Gastroesophageal sphincter (tissue), 4 donors: ENCODE measurements at regions not wholly inside any gene's neighbourhood (a gene's known extent, or its start where the extent isn't known, plus 50 kb on each side); places are given as distances from the start of the nearest gene placed in this dataset.
A peak's percentile ranks its signal among the peaks of the same experiment; 100 is the strongest.

Experiments used
- ATAC-seq: fragments of 150-250 bp; one replicate; pipeline ENCODE4 v1.9.1; 2016; ENCODE audit warnings: mild to moderate bottlenecking, moderate library complexity
- H3K27ac ChIP-seq, 4 donors: fragments of 200-600 bp; sonication (generic) in 3 of 4; 1 replicate in 3 of 4; 2 replicates in 1 of 4; pipeline ENCODE4 v1.5.1; 2016 to 2019
- H3K27me3 ChIP-seq: fragments of 200-600 bp; sonication (generic); one replicate; pipeline ENCODE4 v1.5.1; 2019
- H3K36me3 ChIP-seq, 2 donors: fragments of 200-600 bp; sonication (generic); one replicate each; pipeline ENCODE4 v1.5.1; 2019; ENCODE audit warnings: control low read depth in 1 of 2
- H3K4me1 ChIP-seq, 3 donors: fragments of 200-600 bp; sonication (generic); 1 replicate in 2 of 3; 2 replicates in 1 of 3; pipeline ENCODE4 v1.5.1; 2016 to 2019; ENCODE audit warnings: control low read depth in 2 of 3
- H3K4me3 ChIP-seq, 2 donors: fragments of 200-600 bp; sonication (generic); one replicate each; pipeline ENCODE4 v1.5.1; 2019; ENCODE audit warnings: mild to moderate bottlenecking in 1 of 2, moderate library complexity in 1 of 2
- H3K9me3 ChIP-seq, 3 donors: fragments of 200-600 bp; sonication (generic); one replicate each; pipeline ENCODE4 v1.5.1; 2017 to 2019; ENCODE audit warnings: control low read depth in 2 of 3
- EP300 ChIP-seq: sonication (generic); formaldehyde crosslinking; IDR thresholded peaks from one replicate; pipeline ENCODE4 v1.6.1; 2017; ENCODE audit warnings: antibody characterized with exemption, mild to moderate bottlenecking
- POLR2A ChIP-seq, 2 donors: fragments of 450-650 bp; IDR thresholded peaks; one replicate each; pipeline ENCODE4 v1.6.1; 2017; ENCODE audit warnings: antibody characterized with exemption in 2 of 2, mild to moderate bottlenecking in 2 of 2, moderate library complexity in 1 of 2
- POLR2AphosphoS5 ChIP-seq: sonication (generic); formaldehyde crosslinking; IDR thresholded peaks from one replicate; pipeline ENCODE4 v1.6.1; 2017; ENCODE audit warnings: antibody characterized with exemption
- WGBS, 2 donors: methylation state at CpG; one replicate each; pipeline ENCODE4 v1.1.5; 2018; ENCODE audit warnings: low coverage in 1 of 2; 5-methylcytosine and 5-hydroxymethylcytosine counted together
- TF ChIP-seq, protein P1 (sequence below), 4 experiments: fragments of 200-600 bp in 2 of 4; fragments of 450-650 bp in 2 of 4; sonication (generic) in 1 of 4; IDR thresholded peaks; one replicate each; pipeline ENCODE4 v1.5.1; 2017 to 2019; ENCODE audit warnings: antibody characterized with exemption in 4 of 4, mild to moderate bottlenecking in 2 of 4, moderate library complexity in 2 of 4

DNA sequence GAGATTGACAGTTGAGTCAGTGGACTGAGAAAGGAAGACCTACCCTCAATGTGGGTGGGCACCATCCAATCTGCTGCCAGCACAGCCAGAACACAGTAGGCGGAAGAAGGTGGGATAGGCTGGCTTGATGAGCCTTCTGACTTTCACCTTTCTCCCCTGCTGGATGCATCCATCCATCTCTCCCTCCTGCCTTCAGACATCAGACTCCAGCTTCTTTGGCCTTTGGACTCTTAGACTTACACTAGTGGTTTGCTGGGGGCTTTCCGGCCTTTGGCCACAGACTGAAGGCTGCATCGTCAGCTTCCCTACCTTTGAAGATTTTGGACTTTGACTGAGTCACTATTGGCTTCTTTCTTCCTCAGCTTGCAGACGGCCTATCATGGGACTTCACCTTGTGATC is 456.5 kb upstream of the MIS18BP1 start:
- Histone ChIP-seq H3K27me3 (no peaks in the 10 kb centered on the region), H3K36me3 (no peaks in the 10 kb centered on the region), H3K4me1 (peaks cover 0 to 7% (median 0%) of the 10 kb centered on the region in 3 donors), H3K4me3 (no peak overlapping the region), H3K27ac (no peak overlapping the region), H3K9me3 (no peaks in the 10 kb centered on the region)
- ATAC-seq: no peak
- TF ChIP-seq EP300 (no peak), POLR2AphosphoS5 (no peak), POLR2A (IDR thresholded peaks at IDR 0.05) (no peak)
- TF ChIP-seq, protein P1, sequence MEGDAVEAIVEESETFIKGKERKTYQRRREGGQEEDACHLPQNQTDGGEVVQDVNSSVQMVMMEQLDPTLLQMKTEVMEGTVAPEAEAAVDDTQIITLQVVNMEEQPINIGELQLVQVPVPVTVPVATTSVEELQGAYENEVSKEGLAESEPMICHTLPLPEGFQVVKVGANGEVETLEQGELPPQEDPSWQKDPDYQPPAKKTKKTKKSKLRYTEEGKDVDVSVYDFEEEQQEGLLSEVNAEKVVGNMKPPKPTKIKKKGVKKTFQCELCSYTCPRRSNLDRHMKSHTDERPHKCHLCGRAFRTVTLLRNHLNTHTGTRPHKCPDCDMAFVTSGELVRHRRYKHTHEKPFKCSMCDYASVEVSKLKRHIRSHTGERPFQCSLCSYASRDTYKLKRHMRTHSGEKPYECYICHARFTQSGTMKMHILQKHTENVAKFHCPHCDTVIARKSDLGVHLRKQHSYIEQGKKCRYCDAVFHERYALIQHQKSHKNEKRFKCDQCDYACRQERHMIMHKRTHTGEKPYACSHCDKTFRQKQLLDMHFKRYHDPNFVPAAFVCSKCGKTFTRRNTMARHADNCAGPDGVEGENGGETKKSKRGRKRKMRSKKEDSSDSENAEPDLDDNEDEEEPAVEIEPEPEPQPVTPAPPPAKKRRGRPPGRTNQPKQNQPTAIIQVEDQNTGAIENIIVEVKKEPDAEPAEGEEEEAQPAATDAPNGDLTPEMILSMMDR (IDR thresholded peaks at IDR 0.05): no peak
- 81 to 87% methylated on average over 2 to 3 of the region's 4 CpGs for WGBS, 2 donors

DNA sequence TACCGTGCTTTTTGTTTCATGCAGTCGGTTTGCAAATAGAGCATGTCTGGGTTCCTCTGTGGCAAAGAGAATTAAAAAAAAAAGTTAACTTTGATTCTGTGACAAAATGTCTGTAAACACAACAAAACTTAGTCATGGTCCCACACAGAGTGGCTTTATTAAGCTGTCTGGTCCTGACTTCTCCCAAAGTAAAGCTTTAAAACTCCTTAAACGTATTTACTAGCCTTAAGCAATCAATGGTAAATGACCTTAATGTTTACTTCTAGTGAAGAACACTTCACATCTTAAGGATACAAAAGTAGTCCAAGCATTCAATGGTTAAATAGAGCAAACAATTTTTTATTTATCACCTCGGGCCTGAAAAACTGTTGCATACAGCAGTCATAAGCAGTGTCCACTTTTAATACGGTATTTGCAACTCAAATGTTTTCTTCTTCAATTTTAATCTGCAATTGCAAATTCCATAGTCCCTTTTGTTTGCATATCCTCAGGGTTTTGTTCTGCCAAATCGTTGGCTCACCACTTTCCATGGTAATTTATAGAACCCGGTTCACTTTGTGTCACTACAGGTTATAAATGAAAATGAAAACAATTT is 453.0 kb upstream of the MIS18BP1 start:
- no peak for ATAC-seq

DNA sequence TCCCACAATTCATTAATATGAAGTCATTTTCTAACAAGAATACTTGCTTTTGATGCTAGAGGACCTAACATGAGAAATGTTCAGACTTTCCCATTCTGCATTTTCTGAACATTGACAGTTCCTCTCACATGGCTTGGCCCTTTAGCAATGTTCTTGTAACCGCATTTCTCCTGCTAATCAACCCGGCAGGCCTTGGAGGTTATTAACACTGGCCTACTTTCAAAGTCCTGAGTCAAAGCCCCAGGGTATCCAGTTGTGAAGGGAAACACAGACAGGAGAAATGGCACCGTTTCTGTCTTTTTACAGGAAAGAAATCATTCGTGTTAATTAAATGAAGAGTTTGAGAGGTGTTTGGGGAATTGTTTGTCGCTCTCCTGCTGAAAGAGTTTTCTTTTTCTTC is 446.5 kb upstream of the MIS18BP1 start:
- Histone ChIP-seq H3K4me1 (peaks cover 0 to 23% (median 4%) of the 10 kb centered on the region in 3 donors), H3K9me3 (no peaks in the 10 kb centered on the region), H3K27me3 (no peaks in the 10 kb centered on the region), H3K4me3 (no peak overlapping the region), H3K36me3 (no peaks in the 10 kb centered on the region), H3K27ac (no peak overlapping the region)
- WGBS, 2 donors: 40 to 48% methylated on average over 5 of the region's 5 CpGs
- no peak for ATAC-seq
- no peak for TF ChIP-seq EP300
- no peak for TF ChIP-seq POLR2AphosphoS5
- TF ChIP-seq, protein P1 (IDR thresholded peaks at IDR 0.05): no peak
- no peak for TF ChIP-seq POLR2A (IDR thresholded peaks at IDR 0.05)

More for the DNA sequence above, 453.0 kb upstream of the MIS18BP1 start:
- Histone ChIP-seq H3K9me3 (no peaks in the 10 kb centered on the region), H3K27ac (no peak overlapping the region), H3K4me1 (peaks cover 0 to 7% (median 0%) of the 10 kb centered on the region in 3 donors), H3K4me3 (no peak overlapping the region), H3K36me3 (no peaks in the 10 kb centered on the region), H3K27me3 (no peaks in the 10 kb centered on the region)
- 51 to 54% methylated on average over 7 of the region's 7 CpGs for WGBS, 2 donors
- TF ChIP-seq EP300 (no peak), POLR2AphosphoS5 (no peak), POLR2A (IDR thresholded peaks at IDR 0.05) (no peak)
- TF ChIP-seq, protein P1 (IDR thresholded peaks at IDR 0.05): no peak

DNA sequence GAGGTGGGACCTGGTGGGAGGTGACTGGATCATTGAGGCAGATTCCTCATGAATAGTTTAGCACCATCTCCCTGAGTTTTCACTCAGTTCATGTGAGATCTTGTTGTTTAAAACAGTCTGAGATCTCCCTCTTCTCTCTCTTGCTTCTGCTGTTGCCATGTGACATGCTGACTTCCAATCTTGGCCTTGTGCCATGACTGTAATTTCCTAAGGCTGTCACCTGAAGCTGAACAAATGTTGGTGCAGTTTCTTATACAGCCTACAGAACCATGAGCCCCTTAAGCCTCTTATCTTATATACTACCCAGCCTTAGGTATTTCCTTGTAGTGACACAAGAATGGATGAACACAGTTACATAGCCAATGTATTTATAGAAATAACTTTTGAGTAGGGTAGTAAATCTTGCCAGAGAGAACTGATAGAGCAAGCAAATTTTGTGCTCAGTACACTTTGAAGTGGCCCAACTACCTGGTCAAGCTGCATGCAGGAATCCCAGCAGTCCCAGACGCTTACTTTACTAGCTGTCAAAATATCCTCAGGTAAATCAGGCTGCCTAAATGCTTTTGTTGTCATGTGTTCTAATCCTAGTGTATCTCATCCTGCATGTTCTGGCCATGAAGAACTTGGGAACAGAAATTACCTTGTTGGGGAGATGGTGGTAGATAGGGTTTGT is 445.6 kb upstream of the MIS18BP1 start:
- TF ChIP-seq POLR2A (IDR thresholded peaks at IDR 0.05): no peak
- TF ChIP-seq, protein P1 (IDR thresholded peaks at IDR 0.05): no peak
- no peak for TF ChIP-seq EP300
- no peak for TF ChIP-seq POLR2AphosphoS5
- Histone ChIP-seq H3K9me3 (no peaks in the 10 kb centered on the region), H3K4me3 (no peak overlapping the region), H3K27ac (no peak overlapping the region), H3K36me3 (no peaks in the 10 kb centered on the region), H3K4me1 (peaks cover 0 to 23% (median 4%) of the 10 kb centered on the region in 3 donors), H3K27me3 (no peaks in the 10 kb centered on the region)
- no peak for ATAC-seq
- 33 to 60% methylated on average over 1 of the region's 1 CpG for WGBS, 2 donors

DNA sequence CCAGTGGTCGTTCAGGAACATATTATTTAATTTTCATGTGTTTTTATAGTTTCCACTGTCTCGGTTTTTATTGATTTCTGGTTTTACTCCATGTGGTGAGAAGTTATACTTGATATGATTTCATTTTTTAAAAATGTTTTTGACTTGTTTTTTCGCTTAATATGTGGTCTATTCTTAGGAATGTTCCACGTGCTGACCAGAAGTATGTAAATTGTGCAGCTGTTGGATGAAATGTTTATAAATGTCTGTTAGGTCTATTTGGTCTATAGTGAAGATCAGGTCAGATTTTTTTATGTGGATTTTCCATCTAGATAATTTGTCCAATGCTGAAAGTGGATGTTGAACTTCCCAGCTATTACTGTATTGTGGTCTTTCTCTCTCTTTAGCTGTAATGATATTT is 433.8 kb upstream of the MIS18BP1 start:
- Histone ChIP-seq H3K27me3 (no peaks in the 10 kb centered on the region), H3K4me3 (no peak overlapping the region), H3K36me3 (no peaks in the 10 kb centered on the region), H3K4me1 (peaks cover 0 to 21% (median 0%) of the 10 kb centered on the region in 3 donors), H3K9me3 (peaks cover 0 to 8% (median 0%) of the 10 kb centered on the region in 3 donors), H3K27ac (peak overlapping the region in 1 of 4 donors; percentile 32)
- TF ChIP-seq POLR2AphosphoS5 (no peak), POLR2A (IDR thresholded peaks at IDR 0.05) (no peak), EP300 (no peak)
- TF ChIP-seq, protein P1 (IDR thresholded peaks at IDR 0.05): no peak
- no peak for ATAC-seq
- WGBS, 2 donors: 8 to 37% methylated on average over 4 of the region's 4 CpGs
